HG03520 (cell line): ENCODE measurements at regions not wholly inside any gene's neighbourhood (a gene's known extent, or its start where the extent isn't known, plus 50 kb on each side); places are given as distances from the start of the nearest gene placed in this dataset.
A peak's percentile ranks its signal among the peaks of the same experiment; 100 is the strongest.

Experiments
- ATAC-seq: cut with Tn5 transposase; IDR thresholded peaks from one replicate; pipeline ENCODE4 v1.9.1; 2021; ENCODE audit warnings: mild to moderate bottlenecking, moderate library complexity; ENCODE audit not compliant: unreplicated experiment

DNA sequence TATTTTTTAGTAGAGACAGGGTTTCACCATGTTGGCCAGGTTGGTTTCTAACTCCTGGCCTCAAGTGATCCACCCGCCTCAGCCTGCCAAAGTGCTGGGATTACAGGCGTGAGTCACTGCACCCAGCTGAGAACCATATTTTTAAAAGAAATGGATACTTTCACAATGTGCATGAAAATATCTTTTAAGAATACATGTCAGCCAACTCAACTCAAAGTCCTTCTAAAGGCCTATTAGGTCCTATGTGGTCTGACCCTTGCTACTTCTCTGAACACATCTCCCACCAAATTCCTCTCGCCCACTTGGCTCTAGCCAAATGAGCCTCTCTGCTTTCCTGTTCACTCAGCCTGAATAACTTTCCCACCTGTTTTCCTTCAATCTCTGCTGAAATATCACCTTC lies 119.6 kb downstream of the MTX2 start:
- ATAC-seq, result no peak

DNA sequence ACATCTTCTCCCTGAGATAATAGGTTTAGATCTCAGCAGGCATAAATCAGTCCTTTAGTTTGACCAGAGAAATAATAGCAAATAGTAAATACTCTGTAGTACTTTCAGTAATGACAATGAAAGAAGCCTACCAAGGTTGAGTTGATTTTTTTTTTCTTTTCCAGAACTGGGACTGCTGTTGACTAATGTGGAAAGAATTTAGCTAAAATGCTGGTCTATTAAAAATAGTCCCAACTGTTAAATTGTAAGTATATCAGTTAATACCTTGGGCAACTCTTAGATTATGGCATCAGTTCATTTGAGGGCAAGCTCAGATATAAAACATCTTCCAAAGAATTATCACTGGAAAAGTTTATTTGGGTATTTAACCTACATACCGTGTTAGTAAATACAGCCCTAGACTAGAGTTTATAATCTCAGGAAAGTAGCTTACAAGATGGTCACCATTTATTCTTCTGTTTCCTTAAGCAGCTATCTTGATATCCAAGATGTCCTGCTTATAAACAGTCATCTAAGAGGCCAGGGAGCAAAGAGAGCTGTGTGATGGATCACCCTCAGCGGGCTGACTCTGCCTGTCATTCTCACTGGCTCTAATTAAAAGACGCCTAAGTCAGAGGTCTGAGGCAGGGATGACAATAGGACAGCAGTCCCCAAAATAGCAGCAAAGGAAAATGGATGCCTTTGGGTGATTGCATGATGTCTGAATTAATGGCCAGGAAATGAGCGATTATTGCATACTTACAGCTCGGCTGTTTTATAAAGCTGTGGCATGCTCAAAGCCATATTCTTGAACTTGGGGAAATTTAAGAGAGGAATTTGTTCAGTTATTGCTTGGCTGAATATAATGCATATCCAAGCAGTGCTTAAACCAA lies 121.3 kb downstream of the MTX2 start:
- ATAC-seq, result no peak

DNA sequence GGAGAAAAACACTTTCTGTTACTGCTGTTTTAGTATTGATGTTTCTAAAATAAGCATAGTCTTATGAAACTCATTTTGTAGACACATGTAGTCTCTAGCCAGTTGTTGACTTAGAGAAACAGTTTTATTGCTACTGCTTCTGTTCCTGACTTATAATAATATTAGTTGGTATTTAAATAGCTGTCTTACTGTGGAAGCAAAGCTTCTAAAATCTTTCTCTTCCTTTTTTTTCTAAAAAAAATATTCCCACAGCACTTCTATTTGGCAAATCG lies 121.8 kb downstream of the MTX2 start:
- no peak for ATAC-seq

DNA sequence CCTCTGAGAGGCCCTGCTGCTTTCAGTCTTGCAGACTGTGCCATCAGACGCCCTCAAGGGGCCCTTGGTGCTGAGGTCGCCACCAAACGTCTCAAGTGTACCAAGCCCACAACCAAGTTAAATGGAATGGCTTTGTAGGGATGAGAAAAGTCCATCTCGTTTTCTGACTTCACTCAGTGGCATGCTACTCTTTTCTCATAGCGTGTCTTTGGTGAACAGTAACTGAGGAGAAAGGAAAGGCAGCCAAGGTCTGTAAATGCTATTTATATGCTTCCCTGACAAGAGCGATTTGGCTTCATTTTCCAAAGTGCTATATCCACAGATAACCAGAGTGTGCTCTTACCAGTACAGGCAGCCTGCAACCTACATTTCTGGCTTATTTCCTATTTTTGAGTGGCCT lies 123.0 kb downstream of the MTX2 start:
- ATAC-seq, result no peak

DNA sequence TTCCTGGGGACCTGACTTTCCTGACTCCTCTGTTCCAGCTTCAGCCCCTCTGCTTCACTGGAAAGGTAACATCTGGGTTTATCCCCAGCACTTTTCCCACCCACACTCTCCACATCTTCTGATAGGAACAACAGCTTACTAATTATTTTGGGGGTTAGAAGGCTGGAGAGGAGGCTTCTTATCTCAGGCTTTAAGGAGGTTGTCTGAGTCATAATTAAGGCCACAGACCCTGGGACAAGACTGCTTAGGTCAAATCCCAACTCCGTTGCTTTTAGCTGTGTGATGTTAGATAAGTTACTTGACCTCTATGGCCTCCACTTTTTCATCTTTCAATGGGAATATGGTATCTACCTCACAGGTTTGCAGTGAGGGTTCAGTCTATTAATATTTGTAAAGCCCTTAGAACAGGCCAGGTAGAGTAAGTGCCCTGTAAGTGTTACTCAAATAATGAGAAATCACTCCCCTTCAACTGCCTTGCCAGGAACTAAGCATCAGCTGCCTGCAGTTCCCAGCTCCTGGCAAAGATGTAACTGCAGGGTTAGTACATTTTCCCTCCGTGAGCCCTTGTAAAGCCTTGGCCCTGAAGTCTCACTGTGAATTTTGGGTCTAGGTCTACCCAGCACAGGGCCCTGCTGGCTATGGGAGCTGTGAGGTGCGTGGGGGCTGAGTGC lies 123.6 kb downstream of the MTX2 start:
- ATAC-seq, result no peak

DNA sequence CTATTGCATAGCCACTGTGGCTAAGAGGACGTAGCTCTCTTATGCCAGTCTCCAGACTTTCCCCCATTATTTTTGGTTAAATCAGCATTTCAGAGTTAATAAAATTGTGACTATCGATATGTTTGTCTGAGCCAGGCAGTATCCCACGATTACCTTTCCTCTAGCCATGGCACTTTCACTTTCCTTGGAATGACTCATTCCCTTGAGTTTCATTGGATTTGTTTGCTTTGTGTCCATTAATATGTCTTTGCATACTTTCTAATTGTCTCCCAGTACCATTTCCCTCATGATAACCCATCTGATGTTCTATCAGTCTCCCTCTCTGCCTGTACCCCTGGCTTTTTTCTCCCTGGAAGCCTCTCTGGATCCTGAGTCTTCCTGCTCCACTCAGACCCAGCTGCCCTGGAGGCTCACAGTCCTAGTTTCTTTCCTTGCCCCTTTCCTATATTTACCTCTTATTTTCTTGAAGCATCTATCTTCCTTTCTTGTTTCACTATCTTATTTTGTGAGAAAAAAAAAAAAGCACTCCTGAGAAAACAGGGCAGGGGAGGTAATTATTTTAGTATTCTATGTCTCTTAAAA lies 126.1 kb downstream of the MTX2 start:
- no peak for ATAC-seq

DNA sequence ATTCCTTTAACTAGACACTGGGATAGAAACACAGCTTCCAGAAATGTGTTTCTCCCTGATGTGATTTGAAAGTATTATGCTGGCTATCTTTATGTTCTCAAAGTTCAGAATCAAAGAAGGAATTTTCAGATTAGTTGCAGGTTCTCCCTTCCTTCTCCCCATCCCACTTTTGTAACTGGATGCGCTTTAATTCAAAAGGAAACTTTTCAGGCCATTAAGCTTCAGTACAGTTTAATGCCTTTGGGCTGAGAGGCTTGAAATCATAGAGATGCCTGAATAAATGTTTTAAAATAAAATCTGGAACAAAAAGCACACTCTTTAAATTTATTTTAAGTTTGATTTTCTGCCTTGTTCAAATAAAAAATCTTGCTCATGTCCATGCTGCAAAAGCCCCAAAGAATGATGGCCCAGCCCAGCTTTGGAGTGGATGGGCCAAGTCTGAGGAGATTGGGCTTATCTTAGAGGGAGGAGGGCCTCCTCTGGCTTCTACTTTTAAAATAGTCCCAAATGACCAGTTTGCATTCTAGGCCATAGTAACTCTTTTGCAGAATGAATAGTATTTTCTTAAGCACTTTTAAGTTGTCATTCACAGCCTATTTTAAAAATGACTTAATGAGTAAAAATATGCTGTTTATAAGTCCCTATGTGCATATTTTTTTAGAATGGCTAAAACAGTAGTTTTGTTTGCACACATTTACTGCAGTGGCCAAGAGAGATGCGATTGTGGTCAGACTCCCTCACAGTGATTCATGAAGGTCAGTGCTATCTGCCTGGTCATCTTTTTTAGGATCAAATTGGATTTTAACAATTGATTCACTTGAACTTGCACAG lies 129.2 kb downstream of the MTX2 start:
- ATAC-seq, result no peak

DNA sequence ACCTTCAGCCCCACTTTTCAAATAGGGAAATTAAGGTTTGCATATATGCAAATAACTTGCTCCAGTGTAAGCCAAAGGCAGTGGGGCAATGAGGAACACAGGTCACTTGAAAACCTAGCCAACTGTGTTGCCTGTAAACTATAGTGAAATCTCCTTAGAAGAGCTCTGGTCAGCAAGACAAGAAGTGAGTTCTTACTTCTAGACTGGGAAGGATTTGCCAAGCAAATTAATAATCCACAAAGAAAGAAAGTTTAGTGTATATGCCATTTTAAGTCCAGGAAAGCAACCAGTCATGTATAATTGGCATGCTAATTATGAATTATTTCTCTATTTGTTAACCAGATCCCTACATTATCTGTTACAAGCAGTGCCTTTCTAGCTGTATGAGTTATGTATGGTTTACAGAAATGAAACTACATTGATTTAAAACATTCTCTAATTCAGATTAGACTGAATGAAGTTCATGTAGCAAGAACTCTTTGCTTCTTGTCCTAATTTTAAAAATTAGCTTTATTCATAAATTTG lies 129.9 kb downstream of the MTX2 start:
- no peak for ATAC-seq

DNA sequence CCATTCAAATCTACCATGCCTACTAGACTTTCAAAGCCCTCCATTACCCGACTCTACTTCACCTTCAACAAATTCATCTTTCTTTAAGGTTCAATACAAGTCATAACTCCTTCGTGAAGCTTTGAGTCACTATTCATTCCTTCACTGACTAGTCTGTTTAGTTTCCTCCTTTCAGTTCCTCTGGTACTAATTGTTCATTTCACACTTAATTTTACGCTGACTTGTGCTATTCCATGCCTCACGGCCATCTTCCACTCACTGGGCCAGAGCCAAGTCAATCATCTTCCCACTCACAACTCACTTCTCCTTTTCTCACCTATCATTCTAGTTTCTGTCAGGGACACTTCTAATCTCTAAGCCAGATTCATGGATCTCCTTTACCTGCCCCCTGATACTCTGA lies 136.2 kb downstream of the MTX2 start:
- ATAC-seq, result peak; percentile 46

DNA sequence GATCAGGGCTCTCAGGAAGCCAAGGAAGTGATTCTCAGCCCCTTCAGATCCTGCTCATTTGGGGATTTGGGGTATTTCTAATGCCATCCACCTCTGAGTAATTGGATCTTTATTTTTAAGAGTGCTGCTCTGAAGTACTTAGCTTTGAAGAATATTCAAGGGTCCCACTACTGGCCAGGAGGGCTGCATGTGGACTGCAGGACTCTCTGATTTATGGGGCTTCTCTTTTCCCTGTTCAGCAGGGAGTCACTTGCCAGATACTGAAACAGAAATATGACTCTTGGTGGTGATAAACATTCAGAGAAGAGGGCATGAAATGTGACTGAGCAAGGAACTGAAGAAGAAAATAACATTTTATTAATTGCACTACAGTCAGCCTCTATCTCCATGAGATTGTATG lies 138.5 kb downstream of the MTX2 start:
- no peak for ATAC-seq

DNA sequence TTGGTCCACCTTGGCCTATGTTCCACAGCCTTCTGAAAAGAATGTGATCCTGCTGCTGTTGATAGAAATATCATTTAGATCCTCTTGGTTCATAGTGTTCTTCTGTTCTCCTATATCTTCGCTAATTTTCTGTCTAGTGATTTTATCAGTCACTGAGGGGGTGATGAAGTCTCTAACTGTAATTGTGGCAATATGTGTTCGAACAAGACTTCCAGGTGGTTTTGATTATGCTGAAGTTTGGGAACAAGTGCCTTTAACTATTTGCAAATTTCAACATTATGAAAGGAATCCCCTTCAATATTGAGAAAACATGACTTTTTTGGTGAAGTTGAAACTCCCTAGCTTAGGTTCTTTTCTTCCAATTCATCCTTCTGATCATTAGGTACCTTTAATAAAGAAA lies 140.4 kb downstream of the MTX2 start:
- no peak for ATAC-seq

DNA sequence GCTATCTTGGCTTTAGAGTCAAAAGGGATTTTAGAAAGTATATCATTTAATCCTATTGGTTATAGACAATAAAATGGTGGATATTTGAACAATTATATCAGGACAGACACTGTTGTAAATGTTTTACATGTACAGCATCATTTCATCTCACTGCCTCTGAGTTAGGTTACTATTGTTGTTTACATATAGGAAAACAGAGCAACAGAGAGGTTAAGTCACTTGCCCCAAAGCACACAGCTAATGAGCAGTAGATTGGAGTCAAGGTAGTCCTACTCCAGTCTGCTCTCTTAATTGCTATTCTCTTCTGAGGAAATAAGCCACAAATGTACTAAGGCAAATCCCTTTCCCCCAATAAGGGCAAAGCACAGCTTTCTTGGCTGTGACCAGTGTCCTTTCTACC lies 142.9 kb downstream of the MTX2 start:
- no peak for ATAC-seq

DNA sequence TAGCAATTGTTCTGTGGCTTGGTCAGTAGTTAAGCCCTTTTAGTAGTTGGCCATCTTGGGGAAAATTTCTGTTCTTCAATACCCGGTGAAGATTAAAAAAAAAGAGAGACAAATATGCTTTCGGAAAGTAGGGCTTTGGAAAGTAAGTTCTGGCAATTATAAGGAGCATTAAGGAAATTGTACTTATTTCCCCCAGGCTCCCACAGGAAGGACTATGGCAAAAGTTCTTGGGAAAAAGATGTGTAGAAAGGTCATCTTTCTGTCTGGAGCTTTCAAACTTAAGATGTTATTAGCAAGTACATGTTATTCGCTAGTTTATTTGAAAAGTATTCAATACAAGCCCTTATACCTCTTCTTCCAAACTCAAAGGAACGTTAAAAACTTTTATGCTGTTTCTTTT lies 144.5 kb downstream of the MTX2 start:
- ATAC-seq, result no peak

DNA sequence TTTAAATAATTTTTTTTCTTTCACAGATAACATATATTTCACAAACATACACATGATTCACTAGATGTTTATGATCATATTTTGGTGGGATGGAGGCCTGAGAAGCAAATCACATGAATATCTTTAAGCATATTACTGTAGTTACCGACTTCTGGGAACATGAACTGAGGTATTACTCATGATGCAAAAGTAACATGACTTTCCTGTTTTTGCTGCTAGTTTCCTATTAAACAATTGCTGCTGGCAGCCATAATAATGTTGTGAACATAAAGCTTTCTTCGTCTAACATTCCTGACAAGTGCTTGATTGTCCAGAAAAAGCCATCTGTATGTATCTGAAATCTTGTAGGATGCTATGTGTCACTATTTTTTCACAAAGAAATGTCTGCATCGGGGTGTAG lies 145.4 kb downstream of the MTX2 start:
- ATAC-seq, result no peak

DNA sequence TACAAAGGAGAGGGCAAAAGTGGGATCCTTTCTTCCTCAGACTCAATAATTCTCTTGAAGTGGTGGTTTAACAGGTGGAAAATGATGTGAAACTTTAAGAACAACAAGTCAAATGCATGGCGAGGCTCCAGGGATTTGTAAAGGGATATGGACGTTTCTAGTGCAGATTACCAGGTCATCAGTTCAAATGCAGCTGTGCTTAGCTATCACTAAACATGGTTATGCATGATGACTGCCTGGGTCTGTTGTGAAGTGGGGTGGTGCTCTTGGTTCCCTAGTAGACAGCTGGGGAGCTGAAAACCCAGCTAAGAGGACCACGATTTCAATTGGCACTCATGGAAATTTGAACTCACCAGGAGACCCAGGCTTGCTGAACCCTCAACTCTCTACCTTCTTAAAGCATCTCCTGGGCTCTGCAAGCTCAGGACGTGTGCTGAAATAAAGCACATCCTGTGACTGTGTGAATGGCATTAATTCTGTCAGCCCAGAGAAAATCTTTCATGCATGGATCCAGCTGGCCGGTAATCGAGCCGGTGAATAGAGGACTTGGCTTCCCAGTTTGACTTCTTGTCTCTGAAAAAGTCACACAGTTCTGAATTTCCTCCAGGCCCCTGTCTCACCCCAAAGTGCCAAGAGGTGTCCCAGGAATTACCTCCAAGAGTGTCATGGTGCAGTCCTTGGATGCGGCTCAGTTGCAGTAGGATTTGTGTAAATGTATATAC lies 146.1 kb downstream of the MTX2 start:
- ATAC-seq, result no peak

DNA sequence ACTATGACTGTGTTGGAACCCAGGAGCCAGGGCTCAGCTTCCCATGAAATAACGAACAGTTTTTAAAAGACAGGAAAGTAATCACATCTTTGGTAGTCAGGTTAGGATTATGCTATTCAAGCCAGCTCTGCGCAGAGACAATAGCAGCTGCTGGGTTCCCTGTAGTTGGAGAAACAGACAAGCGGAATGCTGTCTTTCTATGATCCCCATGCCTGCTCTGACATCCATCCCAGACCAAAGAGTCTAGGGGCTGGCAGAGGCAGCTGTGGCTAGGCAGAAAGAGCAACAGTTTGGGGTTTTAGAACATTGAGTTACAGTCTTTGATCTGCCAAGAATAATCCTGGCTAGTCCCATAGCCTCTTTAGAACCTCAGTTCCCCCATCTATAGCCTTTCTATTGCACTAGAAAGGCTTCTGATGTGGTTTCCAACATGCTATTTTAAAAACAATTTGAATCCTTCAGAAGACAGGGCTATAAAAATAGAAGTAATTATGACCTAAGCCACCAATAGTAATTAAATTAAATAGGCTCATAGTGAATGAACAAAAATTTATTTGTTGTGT lies 146.8 kb downstream of the MTX2 start:
- ATAC-seq, result no peak

DNA sequence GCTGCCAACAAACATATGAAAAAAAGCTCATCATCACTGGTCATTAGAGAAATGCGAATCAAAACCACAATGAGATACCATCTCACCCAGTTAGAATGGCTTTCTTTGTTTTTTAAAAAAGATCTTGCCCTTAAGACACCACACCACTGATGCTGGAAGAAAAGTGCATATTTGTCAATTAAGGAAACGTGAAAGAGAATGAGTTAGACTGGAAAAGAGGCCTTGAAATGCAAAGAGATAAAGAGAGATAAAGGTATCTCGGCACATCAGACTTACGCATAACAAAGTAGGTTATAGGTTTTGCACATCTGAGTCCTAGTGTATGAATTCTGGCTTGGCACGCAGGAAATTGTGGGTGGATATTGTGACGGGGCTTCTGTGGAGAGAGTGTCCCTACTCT lies 149.5 kb downstream of the MTX2 start:
- ATAC-seq, result no peak

DNA sequence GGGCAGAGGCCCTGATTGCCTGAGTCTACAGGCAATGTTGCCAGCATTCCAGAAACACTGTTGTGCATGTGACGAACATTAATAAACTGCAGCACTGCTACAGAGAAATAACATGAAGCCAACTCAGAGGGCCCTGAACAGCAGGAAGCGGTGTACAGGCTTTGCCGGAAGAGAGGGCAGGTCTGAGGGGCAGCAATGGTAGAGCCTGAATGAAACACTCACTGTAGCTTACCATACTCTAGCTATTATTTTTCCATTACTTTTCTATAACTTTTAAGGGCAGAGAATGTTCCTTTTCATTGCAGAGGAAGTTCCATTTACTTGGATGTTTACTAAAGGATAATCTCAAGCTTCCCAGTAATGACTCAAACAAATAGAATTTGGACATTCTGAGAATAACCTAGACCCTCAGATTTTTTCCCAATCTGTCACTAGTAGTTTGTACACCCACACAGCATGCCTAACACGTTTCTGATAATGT lies 150.4 kb downstream of the MTX2 start:
- ATAC-seq, result no peak

DNA sequence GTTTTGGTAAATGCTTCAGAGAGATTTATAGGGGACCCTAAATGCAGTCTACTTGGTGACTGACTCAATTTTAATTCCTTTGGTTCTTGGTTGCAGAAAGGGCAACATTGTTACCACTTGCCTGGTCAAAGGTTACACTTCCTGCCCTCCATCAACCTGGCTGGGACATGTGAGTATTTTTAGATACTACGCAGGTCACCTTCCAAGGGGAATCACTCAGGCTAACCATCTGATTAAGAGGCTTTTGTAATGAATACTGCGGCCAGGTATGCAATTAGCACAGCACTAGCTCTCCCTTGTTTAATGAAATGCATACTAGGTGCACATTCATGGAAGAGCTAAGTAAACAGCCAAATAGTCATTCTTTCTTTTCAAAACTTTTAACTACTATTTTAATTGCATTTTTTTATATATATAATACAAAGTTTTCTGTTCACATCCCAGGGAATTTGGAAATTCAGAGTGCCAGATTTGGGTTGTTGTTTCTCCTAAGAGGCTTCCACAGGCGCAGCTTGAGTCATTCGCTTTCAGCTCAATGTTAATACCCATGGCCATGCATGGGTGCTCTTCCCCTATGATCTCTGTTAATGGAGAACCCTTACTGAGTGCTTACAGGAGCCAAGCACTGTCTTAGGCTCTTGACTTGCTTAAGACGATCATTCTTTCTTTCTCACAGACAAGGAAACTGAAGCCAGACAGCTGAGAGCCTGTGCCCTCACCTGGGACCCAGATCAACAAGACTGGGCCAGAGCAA lies 152.2 kb downstream of the MTX2 start:
- ATAC-seq, result no peak
